ENCODE measurements at regions not wholly inside any gene's neighbourhood (a gene's known extent, or its start where the extent isn't known, plus 50 kb on each side); places are given as distances from the start of the nearest gene placed in this dataset.

- no peak for DNase-seq
Measured at GRCh38 chr22:27463121-27463660, 338.4 kb downstream of the MN1 start.

- no peak for DNase-seq
Measured at GRCh38 chr22:27466229-27466628, 335.3 kb downstream of the MN1 start.

GRCh38 chr22:27466778-27467438 lies 334.6 kb downstream of the MN1 start:
- no peak for DNase-seq

- peak; percentile 72 for DNase-seq
Measured at GRCh38 chr22:27467711-27468110, 333.8 kb downstream of the MN1 start.

GRCh38 chr22:27468712-27469111 lies 332.8 kb downstream of the MN1 start:
- DNase-seq, result no peak

- no peak for DNase-seq
Measured at GRCh38 chr22:27470169-27470772, 331.3 kb downstream of the MN1 start.

- no peak for DNase-seq
Measured at GRCh38 chr22:27472975-27473374, 328.6 kb downstream of the MN1 start.

GRCh38 chr22:27473533-27473932 lies 328.0 kb downstream of the MN1 start:
- no peak for DNase-seq

- DNase-seq, result no peak
Measured at GRCh38 chr22:27474112-27474571, 327.4 kb downstream of the MN1 start.

GRCh38 chr22:27474711-27475547 lies 326.6 kb downstream of the MN1 start:
- DNase-seq, result peak; percentile 75

GRCh38 chr22:27475548-27475897 lies 326.0 kb downstream of the MN1 start:
- no peak for DNase-seq

GRCh38 chr22:27476318-27476717 lies 325.2 kb downstream of the MN1 start:
- DNase-seq, result no peak

GRCh38 chr22:27476729-27477128 lies 324.8 kb downstream of the MN1 start:
- DNase-seq, result no peak

- DNase-seq, result no peak
Measured at GRCh38 chr22:27477171-27477570, 324.4 kb downstream of the MN1 start.

GRCh38 chr22:27480487-27480886 lies 321.1 kb downstream of the MN1 start:
- peak; percentile 88 for DNase-seq

GRCh38 chr22:27482402-27482801 lies 319.2 kb downstream of the MN1 start:
- DNase-seq, result no peak

- DNase-seq, result no peak
Measured at GRCh38 chr22:27483095-27483785, 318.3 kb downstream of the MN1 start.

- DNase-seq, result no peak
Measured at GRCh38 chr22:27485842-27486241, 315.7 kb downstream of the MN1 start.

- no peak for DNase-seq
Measured at GRCh38 chr22:27487600-27488452, 313.7 kb downstream of the MN1 start.

- DNase-seq, result peak; percentile 51
Measured at GRCh38 chr22:27488456-27489177, 312.9 kb downstream of the MN1 start.

- no peak for DNase-seq
Measured at GRCh38 chr22:27489178-27489675, 312.3 kb downstream of the MN1 start.

Measured in eye (tissue), 1 donor.